SU-DHL-6 (cell line): ENCODE measurements at regions not wholly inside any gene's neighbourhood (a gene's known extent, or its start where the extent isn't known, plus 50 kb on each side); places are given as distances from the start of the nearest gene placed in this dataset.

Experiments
- H2AFZ ChIP-seq: fragments of 200-600 bp; sonication (generic); 2 replicates; pipeline ENCODE4 v1.6.1; 2014; ENCODE audit warnings: low read depth, mild to moderate bottlenecking, moderate library complexity, mixed read lengths, antibody characterized with exemption, low read length; ENCODE audit not compliant: severe bottlenecking
- H3F3A ChIP-seq: fragments of 200-600 bp; shearing (Covaris generic); 2 replicates; pipeline ENCODE4 v1.6.0; 2016; ENCODE audit warnings: antibody characterized with exemption, mild to moderate bottlenecking; ENCODE audit not compliant: insufficient read depth
- H3K27ac ChIP-seq: fragments of 200-600 bp; sonication (generic); 2 replicates; pipeline ENCODE4 v1.5.1; 2016; ENCODE audit warnings: low read depth, mild to moderate bottlenecking, low read length, moderate library complexity, mixed read lengths
- H3K27me3 ChIP-seq: fragments of 200-600 bp; sonication (generic), shearing (Covaris generic); 2 replicates; pipeline ENCODE4 v1.6.0; 2014; ENCODE audit warnings: mild to moderate bottlenecking, low read length
- H3K36me3 ChIP-seq: fragments of 200-600 bp; sonication (generic); 2 replicates; pipeline ENCODE4 v1.6.1; 2014; ENCODE audit warnings: mild to moderate bottlenecking, low read length, mixed read lengths
- H3K4me2 ChIP-seq: fragments of 300-600, 200-600 bp; shearing (Covaris generic), sonication (generic); 2 replicates; pipeline ENCODE4 v1.6.0; 2014; ENCODE audit warnings: low read length, low read depth, mild to moderate bottlenecking; ENCODE audit not compliant: poor library complexity, severe bottlenecking
- H3K4me3 ChIP-seq: fragments of 200-600 bp; sonication (generic); 2 replicates; pipeline ENCODE4 v1.5.1; 2014; ENCODE audit warnings: antibody characterized with exemption, low read length, mild to moderate bottlenecking, mixed read lengths; ENCODE audit not compliant: insufficient read depth, poor library complexity, severe bottlenecking
- H3K79me2 ChIP-seq: fragments of 200-600 bp; sonication (generic); 2 replicates; pipeline ENCODE4 v1.6.1; 2014; ENCODE audit warnings: mild to moderate bottlenecking, low read length, moderate library complexity; ENCODE audit not compliant: insufficient read depth
- H3K9ac ChIP-seq: fragments of 200-600 bp; sonication (generic); 2 replicates; pipeline ENCODE4 v1.7.0; 2014; ENCODE audit warnings: mild to moderate bottlenecking, low read length
- H3K9me2 ChIP-seq: fragments of 200-600 bp; sonication (generic); replicated peaks from 2 replicates; pipeline ENCODE4 v1.6.1; 2014; ENCODE audit warnings: low read length; ENCODE audit not compliant: insufficient read depth
- H3K9me3 ChIP-seq: fragments of 200-600 bp; sonication (generic); 2 replicates; pipeline ENCODE4 v1.6.1; 2014; ENCODE audit warnings: low read length, mixed read lengths; ENCODE audit not compliant: insufficient read depth
- H4K20me1 ChIP-seq: fragments of 200-600 bp; sonication (generic); 2 replicates; pipeline ENCODE4 v1.6.1; 2014; ENCODE audit warnings: low read depth, mild to moderate bottlenecking, antibody characterized with exemption, low read length, moderate library complexity, mixed read lengths
- CTCF ChIP-seq: fragments of 200-600 bp; sonication (generic); IDR thresholded peaks from one replicate; pipeline ENCODE4 v1.5.1; 2017; ENCODE audit warnings: antibody characterized with exemption, mild to moderate bottlenecking, low read length, moderate library complexity; ENCODE audit not compliant: insufficient read depth, poor library complexity, severe bottlenecking
- EZH2phosphoT487 ChIP-seq: fragments of 200-600 bp; sonication (generic), shearing (Covaris generic); conservative IDR thresholded peaks from 2 replicates; pipeline ENCODE4 v1.6.1; 2018; ENCODE audit warnings: mild to moderate bottlenecking, antibody characterized with exemption, low read length, moderate library complexity, mixed read lengths

GRCh38 chr6:169046483-169047192 is 207.0 kb downstream of the THBS2 start:
- Histone ChIP-seq H3K9me3 (no peaks in the 10 kb centered on the region), H3K27me3 (no peaks in the 10 kb centered on the region), H4K20me1 (no peaks in the 10 kb centered on the region), H3K9me2 (0 out of 2 replicates have a peak, but pooled peaks cover 4% of the 10 kb centered on the region), H3K79me2 (no peaks in the 10 kb centered on the region), H3K4me2 (no peak overlapping the region), H2AFZ (no peak overlapping the region), H3K36me3 (no peaks in the 10 kb centered on the region), H3K4me3 (no peak overlapping the region), H3K27ac (no peak overlapping the region), H3K9ac (no peak overlapping the region), H3F3A (no peaks in the 10 kb centered on the region)
- TF ChIP-seq EZH2phosphoT487 = no peak
- no peak for TF ChIP-seq CTCF

- Histone ChIP-seq H2AFZ (no peak overlapping the region), H3K9me3 (no peaks in the 10 kb centered on the region), H3K27me3 (no peaks in the 10 kb centered on the region), H3K4me2 (no peak overlapping the region), H3K79me2 (no peaks in the 10 kb centered on the region), H3K4me3 (no peak overlapping the region), H3F3A (no peaks in the 10 kb centered on the region), H4K20me1 (no peaks in the 10 kb centered on the region), H3K9me2 (0 out of 2 replicates have a peak, but pooled peaks cover under 1% of the 10 kb centered on the region), H3K36me3 (no peaks in the 10 kb centered on the region), H3K9ac (no peak overlapping the region), H3K27ac (no peak overlapping the region)
- no peak for TF ChIP-seq CTCF
- TF ChIP-seq EZH2phosphoT487 = no peak
Measured at GRCh38 chr6:169046021-169046420, 207.6 kb downstream of the THBS2 start.

DNA sequence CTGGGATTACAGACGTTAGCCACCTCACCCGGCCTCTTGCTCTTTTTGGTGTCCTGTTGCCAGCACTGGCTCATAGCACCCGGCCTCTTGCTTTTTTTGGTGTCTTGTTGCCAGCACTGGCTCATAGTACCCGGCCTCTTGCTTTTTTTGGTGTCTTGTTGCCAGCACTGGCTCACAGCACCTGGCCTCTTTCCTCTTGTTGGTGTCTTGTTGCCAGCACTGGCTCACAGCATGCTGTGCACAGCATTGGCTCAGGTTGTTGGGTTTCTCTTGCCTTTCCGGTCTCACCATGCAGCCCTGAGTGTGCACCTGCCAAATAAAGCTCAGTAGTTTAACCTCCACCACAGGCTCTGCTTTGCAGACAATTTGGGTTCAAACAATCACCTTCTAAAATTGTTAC is 208.2 kb downstream of the THBS2 start:
- TF ChIP-seq CTCF = no peak
- no peak for TF ChIP-seq EZH2phosphoT487

More for the DNA sequence above, 208.2 kb downstream of the THBS2 start:
- Histone ChIP-seq H3F3A (no peaks in the 10 kb centered on the region), H2AFZ (no peak overlapping the region), H3K9me3 (no peaks in the 10 kb centered on the region), H4K20me1 (no peaks in the 10 kb centered on the region), H3K9ac (no peak overlapping the region), H3K27ac (no peak overlapping the region), H3K79me2 (no peaks in the 10 kb centered on the region), H3K4me3 (no peak overlapping the region), H3K4me2 (no peak overlapping the region), H3K36me3 (no peaks in the 10 kb centered on the region), H3K27me3 (no peaks in the 10 kb centered on the region), H3K9me2 (no peaks in the 10 kb centered on the region)
